Heart left ventricle (tissue), 16 donors: ENCODE measurements at regions not wholly inside any gene's neighbourhood (a gene's known extent, or its start where the extent isn't known, plus 50 kb on each side); places are given as distances from the start of the nearest gene placed in this dataset.

ENCODE experiments used
- ATAC-seq, 4 donors: fragments of 200-7000 bp; cut with Tn5 transposase; one replicate each; pipeline ENCODE4 v1.9.1; 2020 to 2022; ENCODE audit warnings: moderate library complexity in 4 of 4, mild to moderate bottlenecking in 3 of 4, moderate number of reproducible peaks in 1 of 4
- DNase-seq, 5 donors: peaks; one replicate each; pipeline ENCODE4 v3.0.0-alpha.2; 2020
- H3K27ac ChIP-seq, 12 donors: fragments of 200-600 bp; sonication (generic) in 4 of 12; one replicate each; pipeline versions ENCODE4 v1.5.0 to v1.8.0; 2016 to 2022; ENCODE audit warnings: mild to moderate bottlenecking in 2 of 12
- H3K27me3 ChIP-seq, 9 donors: fragments of 200-600 bp; sonication (generic) in 2 of 9; one replicate each; pipeline versions ENCODE4 v1.5.1 to v1.8.0; 2016 to 2022; ENCODE audit warnings: mild to moderate bottlenecking in 3 of 9
- H3K36me3 ChIP-seq, 9 donors: fragments of 200-600 bp; sonication (generic) in 2 of 9; one replicate each; pipeline versions ENCODE4 v1.5.0 to v1.8.0; 2018 to 2022; ENCODE audit warnings: mild to moderate bottlenecking in 2 of 9
- H3K4me1 ChIP-seq, 12 donors: fragments of 200-600 bp; sonication (generic) in 4 of 12; one replicate each; pipeline versions ENCODE4 v1.5.0 to v1.8.0; 2016 to 2022; ENCODE audit warnings: mild to moderate bottlenecking in 3 of 12
- H3K4me3 ChIP-seq, 12 donors: fragments of 200-600 bp; sonication (generic) in 4 of 12; one replicate each; pipeline versions ENCODE4 v1.5.0 to v1.8.0; 2017 to 2022; ENCODE audit warnings: mild to moderate bottlenecking in 9 of 12, moderate library complexity in 4 of 12
- H3K9me3 ChIP-seq, 12 donors: fragments of 200-600 bp; sonication (generic) in 4 of 12; one replicate each; pipeline versions ENCODE4 v1.5.0 to v1.8.0; 2016 to 2022; ENCODE audit warnings: mild to moderate bottlenecking in 1 of 12
- POLR2A ChIP-seq, 2 donors: fragments of 450-650 bp; IDR thresholded peaks; one replicate each; pipeline ENCODE4 v1.6.1; 2017; ENCODE audit warnings: antibody characterized with exemption in 2 of 2, mild to moderate bottlenecking in 2 of 2, moderate library complexity in 2 of 2
- WGBS, 4 donors: extraction: QIAGEN DNeasy Blood & Tissue Kit in 2 of 4; methylation state at CpG; one replicate each; pipeline versions ENCODE4 v1.1.5 to v1.1.7; 2013 to 2018; 5-methylcytosine and 5-hydroxymethylcytosine counted together
- intact Hi-C, 10 donors: fragments of 100-400 bp; cut with DNase I; formaldehyde crosslinking; loops; one replicate each; pipeline versions ENCODE4 v1.11.1 to v1.14.2; 2022
- TF ChIP-seq, protein P1 (sequence below), 12 donors: fragments of 200-600 bp; sonication (generic) in 4 of 12; IDR thresholded peaks; one replicate each; pipeline versions ENCODE4 v1.5.0 to v1.8.0; 2018 to 2022; ENCODE audit warnings: antibody characterized with exemption in 12 of 12, mild to moderate bottlenecking in 5 of 12
- donor health status: ischemic (EF 13 %, LVEDD 7.1; RV severe dilation, severe dysfunction).
- donor health status: healthy with polysubstance abuse.
- donor health status: DM: no; HTN: yes; CAD: no.
- donor health status: DM: no; HTN: no; CAD: no.
- donor health status: ischemic (EF 25% LVEDD 6.9; RV normal size, moderate dysfunction).
- donor health status: ischemic (EF 25% LVEDD 5.7; RV mildly dilated, moderate dysfunction).
- donor health status: healthy.
- donor health status: DM: yes; HTN: yes; CAD: no.
- donor health status: ischemic (EF 35%, LVEDD 5.7; RV mildly dilated, moderate dysfunction).
- donor health status: nonischemic (EF 11% LVEDD 7.7; RV severe dilation, severe dysfunction).
- donor health status: DM: yes; HTN: yes; CAD: no.
- donor health status: PGD.
- donor health status: ischemic (EF 29% LVEDD 5.4; RV normal size, mild dysfunction).
- donor health status: nonischemic (EF 23%, LVEDD 6.1; RV moderate dilation, normal function).

DNA sequence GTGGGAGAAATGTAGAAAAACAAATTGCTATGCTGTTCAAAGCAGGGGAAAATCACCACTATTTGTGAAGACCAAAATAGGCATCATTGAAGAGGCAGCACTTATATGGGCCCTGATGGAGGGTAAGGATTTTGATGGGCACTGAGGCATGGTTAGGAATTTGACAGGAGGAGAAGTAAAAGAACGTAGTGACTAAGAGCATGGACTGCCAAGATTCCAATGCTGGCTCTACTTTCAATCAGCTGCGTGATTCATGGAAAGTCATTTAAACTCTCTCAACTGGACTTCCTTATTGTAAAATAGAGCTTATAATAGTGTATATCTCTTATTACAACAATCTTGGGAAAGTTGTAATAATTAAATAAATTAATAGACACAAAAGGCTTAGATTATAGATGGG, 267.7 kb upstream of the G2E3 start:
- H3K27ac ChIP-seq: no peak overlapping the region
- TF ChIP-seq POLR2A (IDR thresholded peaks at IDR 0.05): no peak
- TF ChIP-seq, protein P1, sequence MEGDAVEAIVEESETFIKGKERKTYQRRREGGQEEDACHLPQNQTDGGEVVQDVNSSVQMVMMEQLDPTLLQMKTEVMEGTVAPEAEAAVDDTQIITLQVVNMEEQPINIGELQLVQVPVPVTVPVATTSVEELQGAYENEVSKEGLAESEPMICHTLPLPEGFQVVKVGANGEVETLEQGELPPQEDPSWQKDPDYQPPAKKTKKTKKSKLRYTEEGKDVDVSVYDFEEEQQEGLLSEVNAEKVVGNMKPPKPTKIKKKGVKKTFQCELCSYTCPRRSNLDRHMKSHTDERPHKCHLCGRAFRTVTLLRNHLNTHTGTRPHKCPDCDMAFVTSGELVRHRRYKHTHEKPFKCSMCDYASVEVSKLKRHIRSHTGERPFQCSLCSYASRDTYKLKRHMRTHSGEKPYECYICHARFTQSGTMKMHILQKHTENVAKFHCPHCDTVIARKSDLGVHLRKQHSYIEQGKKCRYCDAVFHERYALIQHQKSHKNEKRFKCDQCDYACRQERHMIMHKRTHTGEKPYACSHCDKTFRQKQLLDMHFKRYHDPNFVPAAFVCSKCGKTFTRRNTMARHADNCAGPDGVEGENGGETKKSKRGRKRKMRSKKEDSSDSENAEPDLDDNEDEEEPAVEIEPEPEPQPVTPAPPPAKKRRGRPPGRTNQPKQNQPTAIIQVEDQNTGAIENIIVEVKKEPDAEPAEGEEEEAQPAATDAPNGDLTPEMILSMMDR (IDR thresholded peaks at IDR 0.05): no peak
- H3K4me1 ChIP-seq: no peaks in the 10 kb centered on the region
- no peaks in the 10 kb centered on the region for H3K9me3 ChIP-seq
- 60 to 82% (median 72%) methylated on average over 2 of the region's 2 CpGs for WGBS, 4 donors
- H3K36me3 ChIP-seq: no peaks in the 10 kb centered on the region
- H3K27me3 ChIP-seq: no peaks in the 10 kb centered on the region
- DNase-seq (no peak), ATAC-seq (no peak)
- intact Hi-C loops: no loop called here
- H3K4me3 ChIP-seq: no peak overlapping the region

- Histone ChIP-seq H3K4me3 (no peak overlapping the region), H3K27ac (no peak overlapping the region), H3K27me3 (no peaks in the 10 kb centered on the region), H3K36me3 (no peaks in the 10 kb centered on the region), H3K9me3 (no peaks in the 10 kb centered on the region), H3K4me1 (no peaks in the 10 kb centered on the region)
- 70 to 85% (median 71%) methylated on average over 3 of the region's 3 CpGs for WGBS, 4 donors
- TF ChIP-seq, protein P1 (IDR thresholded peaks at IDR 0.05): no peak
- TF ChIP-seq POLR2A (IDR thresholded peaks at IDR 0.05): no peak
- intact Hi-C loops: no loop called here
- no peak for ATAC-seq
- DNase-seq: no peak
These were observed 266.4 kb upstream of the G2E3 start for GRCh38 chr14:30292541-30292940.

DNA sequence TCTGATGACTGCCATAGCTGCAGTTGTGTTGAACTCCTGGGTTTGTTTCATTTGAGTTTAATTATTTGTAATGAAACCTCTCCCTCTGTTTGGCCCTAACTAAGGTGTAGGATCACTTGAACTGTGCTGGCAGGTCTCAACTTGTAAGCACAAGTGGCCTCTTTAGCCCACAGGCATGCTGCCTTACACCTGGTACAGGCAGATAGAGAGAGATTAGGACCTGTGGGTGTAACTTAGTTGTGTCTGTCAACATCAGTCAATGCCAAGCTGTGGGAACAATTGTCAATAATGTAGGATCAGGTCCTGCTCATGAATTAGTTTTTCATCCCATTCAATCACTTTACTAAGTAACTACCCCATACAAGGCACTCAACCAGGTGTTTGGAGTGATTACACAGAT, 263.0 kb upstream of the G2E3 start:
- H3K27me3 ChIP-seq: no peaks in the 10 kb centered on the region
- H3K9me3 ChIP-seq: no peaks in the 10 kb centered on the region
- H3K36me3 ChIP-seq: no peaks in the 10 kb centered on the region
- peaks cover 0 to 7% (median 0%) of the 10 kb centered on the region in 12 donors for H3K4me1 ChIP-seq
- H3K27ac ChIP-seq: no peak overlapping the region
- no peak overlapping the region for H3K4me3 ChIP-seq
- intact Hi-C loops: no loop called here
- DNase-seq (no peak), ATAC-seq (no peak)
- TF ChIP-seq, protein P1 (IDR thresholded peaks at IDR 0.05): no peak
- no peak for TF ChIP-seq POLR2A (IDR thresholded peaks at IDR 0.05)

DNA sequence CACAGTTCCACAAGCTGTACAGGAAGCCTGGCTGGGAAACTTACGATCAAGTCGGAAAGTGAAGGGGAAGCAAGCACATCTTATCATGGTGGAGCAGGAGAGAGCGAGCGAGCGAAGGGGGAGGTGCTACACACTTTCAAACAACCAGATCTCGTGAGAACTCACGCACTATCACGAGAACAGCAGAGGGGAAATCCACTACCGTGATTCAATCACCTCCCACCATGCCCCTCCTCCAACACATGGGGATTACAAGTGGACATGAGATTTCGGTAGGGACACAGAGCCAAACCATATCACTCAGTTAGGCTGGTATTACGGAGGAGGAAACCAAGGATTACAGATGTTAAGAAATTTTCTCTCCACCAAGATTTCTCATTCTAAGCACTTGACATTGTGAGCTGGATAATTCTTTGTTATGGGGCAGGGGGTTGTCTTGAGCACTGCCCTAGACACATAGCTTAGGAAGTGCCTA, 262.0 kb upstream of the G2E3 start:
- intact Hi-C loops: no loop called here
- Histone ChIP-seq H3K4me1 (peaks cover 0 to 7% (median 0%) of the 10 kb centered on the region in 12 donors), H3K36me3 (no peaks in the 10 kb centered on the region), H3K27me3 (no peaks in the 10 kb centered on the region), H3K4me3 (no peak overlapping the region), H3K9me3 (no peaks in the 10 kb centered on the region), H3K27ac (no peak overlapping the region)
- no peak for DNase-seq
- TF ChIP-seq, protein P1 (IDR thresholded peaks at IDR 0.05): no peak
- WGBS, 4 donors: 57 to 65% (median 62%) methylated on average over 11 of the region's 11 CpGs
- no peak for ATAC-seq
